SK-N-SH treated with all-trans-retinoic acid at 6 μM for 48 hours (cell line): ENCODE measurements at regions not wholly inside any gene's neighbourhood (a gene's known extent, or its start where the extent isn't known, plus 50 kb on each side); places are given as distances from the start of the nearest gene placed in this dataset.

Experiments
- OSR1 ChIP-seq: fragments of 250-450 bp; sonication (Bioruptor Pico); IDR thresholded peaks from 2 replicates; pipeline ENCODE4 v1.8.0; 2022; ENCODE audit warnings: moderate library complexity, mild to moderate bottlenecking, inconsistent platforms
- PPARA ChIP-seq: fragments of 250-450 bp; sonication (Bioruptor Pico); IDR thresholded peaks from 2 replicates; pipeline ENCODE4 v1.5.0; 2020; ENCODE audit warnings: mild to moderate bottlenecking, borderline replicate concordance
- RARB ChIP-seq: fragments of 250-450 bp; sonication (Bioruptor Pico); IDR thresholded peaks from 2 replicates; pipeline ENCODE4 v1.8.0; 2021; ENCODE audit warnings: mild to moderate bottlenecking, moderate library complexity
- ZFP3 ChIP-seq: fragments of 250-450 bp; sonication (Bioruptor Pico); IDR thresholded peaks from 2 replicates; pipeline ENCODE4 v1.5.0; 2020; ENCODE audit warnings: mild to moderate bottlenecking, moderate library complexity
- ZFP30 ChIP-seq: fragments of 450-650 bp; formaldehyde crosslinking; IDR thresholded peaks from 2 replicates; pipeline ENCODE4 v1.5.0; 2022; ENCODE audit warnings: mild to moderate bottlenecking, moderate library complexity

DNA sequence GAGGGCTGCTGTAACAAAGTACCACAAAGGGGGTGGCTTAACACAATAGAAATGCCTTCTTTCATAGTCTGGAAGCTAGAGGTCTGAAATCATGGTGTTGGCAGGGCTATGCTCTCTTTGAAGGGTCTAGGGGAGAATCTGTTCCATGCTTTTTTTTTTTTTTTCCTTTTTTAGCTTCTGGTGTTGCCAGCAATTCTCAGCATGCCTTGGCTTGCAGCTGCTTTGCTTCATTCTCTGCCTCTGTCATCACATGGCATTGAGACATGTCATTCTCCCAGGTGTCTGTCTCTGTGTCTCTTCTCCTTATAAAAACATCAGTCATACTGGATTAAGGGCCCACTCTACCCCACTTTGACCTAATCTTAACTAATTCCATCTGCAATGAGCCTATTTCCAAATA, 78.6 kb upstream of the BOD1L1 start:
- TF ChIP-seq ZFP3 (no peak), PPARA (no peak), RARB (no peak), OSR1 (CRISPR knock-in tag) (no peak), ZFP30 (CRISPR knock-in tag) (no peak)
